T-helper 1 cell treated with Interleukin-12 subunit alpha and Interleukin-12 subunit beta and Interleukin-4 antibody, amounts not matched to agents 30 ng/mL and 1 ng/mL, for 36 hours (primary cell): ENCODE measurements at regions not wholly inside any gene's neighbourhood (a gene's known extent, or its start where the extent isn't known, plus 50 kb on each side); places are given as distances from the start of the nearest gene placed in this dataset.

Experiments used
- intact Hi-C: fragments of 100-400 bp; cut with micrococcal nuclease; formaldehyde crosslinking; loops from one replicate; pipeline ENCODE4 v1.15.1; 2024

- intact Hi-C loops: no loop called here
These were observed 129.1 kb upstream of the SEMA6D start for GRCh38 chr15:47587940-47588802.

DNA sequence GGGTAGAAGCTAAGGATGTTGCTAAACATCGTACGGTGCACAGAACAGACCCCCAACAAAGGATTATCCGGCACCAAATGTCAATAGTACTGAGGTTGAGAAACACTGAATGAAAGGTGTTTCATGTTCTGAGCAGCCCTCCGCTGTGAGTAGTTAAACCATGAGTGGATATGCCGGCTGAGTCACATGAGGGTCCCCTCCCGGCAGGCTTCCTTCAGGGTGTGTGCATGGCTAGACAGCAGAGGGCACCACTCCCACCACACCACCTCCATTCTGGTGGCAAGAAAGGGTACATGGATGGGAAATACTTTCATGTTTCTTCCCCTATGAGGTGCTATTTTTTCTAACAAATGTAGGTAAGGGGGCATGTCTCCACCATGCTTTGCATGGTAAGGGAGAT is 128.3 kb upstream of the SEMA6D start:
- intact Hi-C loops: no loop called here

GRCh38 chr15:47598996-47599395 is 118.3 kb upstream of the SEMA6D start:
- intact Hi-C loops: no loop called here

GRCh38 chr15:47599806-47600205 is 117.5 kb upstream of the SEMA6D start:
- intact Hi-C loops: no loop called here

GRCh38 chr15:47602121-47602520 is 115.2 kb upstream of the SEMA6D start:
- intact Hi-C loops: no loop called here

DNA sequence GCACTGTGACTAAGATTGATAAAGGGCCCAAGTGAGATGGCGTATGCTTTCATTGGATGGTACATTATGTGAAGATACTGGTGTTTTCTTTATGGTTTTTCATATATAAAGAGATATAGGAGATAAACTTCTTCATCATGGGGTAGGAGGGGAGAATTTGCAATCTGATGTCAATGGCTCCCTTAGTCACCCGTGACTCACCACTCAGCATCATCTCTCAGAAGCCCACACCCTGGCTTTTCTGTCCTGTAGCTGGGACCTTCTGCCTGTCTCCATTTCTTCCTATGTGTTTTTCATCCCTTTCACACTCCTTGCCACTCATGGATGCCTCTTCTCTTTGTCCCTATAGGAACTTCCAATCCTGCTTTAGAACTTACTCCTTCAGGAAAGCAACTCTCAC is 114.3 kb upstream of the SEMA6D start:
- intact Hi-C loops: no loop called here

DNA sequence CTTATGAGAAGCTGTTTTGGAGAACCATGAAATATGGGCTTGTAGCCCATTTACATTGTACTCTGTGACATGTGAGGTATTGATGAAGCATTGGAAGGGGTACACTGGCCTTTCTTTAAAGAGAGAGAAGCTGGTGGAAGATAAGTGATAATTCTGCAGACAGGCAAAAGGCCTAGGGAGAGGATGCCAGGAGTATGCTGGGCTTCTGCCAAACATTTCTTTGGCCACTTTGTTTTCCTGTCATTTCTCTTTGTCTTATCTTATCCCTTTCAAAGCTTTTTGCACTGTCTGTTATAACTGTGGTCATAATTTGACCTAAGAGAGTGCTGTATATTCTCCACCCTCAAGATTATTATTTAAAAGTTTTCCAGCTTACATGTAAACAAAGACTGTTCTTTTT is 109.6 kb upstream of the SEMA6D start:
- intact Hi-C loops: no loop called here

- intact Hi-C loops: no loop called here
These were observed 107.6 kb upstream of the SEMA6D start for GRCh38 chr15:47609693-47610092.

- intact Hi-C loops: no loop called here
These were observed 106.6 kb upstream of the SEMA6D start for GRCh38 chr15:47610736-47611135.

DNA sequence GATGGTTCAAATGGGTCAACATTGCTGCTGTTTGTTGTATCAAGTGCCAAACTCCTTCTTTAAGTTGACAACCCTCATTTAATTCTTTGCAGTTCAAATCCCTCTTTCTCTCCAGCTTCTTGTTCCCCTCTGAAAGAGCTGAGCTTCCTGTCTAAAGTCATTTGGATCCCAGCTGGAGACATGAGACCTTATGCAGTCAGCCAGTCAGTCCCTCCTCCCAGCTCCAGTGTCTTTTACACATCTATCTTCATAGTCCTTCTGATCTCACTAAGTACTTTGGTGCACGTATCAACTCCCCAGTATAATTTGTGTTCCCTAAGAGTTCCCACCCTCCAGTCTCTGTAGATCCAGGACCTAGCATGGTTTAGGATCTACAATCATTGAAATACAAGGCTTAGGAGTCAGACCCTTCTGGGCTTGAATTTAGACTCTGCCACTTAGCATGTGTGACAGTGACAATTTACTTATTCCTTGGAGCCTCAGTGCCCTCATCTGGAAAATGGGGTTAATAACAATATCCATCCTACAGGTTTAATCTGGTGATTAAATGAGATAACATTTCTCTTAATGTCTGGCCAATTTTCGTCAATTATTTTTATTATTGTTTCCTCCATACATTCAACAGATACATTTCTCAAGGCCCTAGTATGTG is 102.8 kb upstream of the SEMA6D start:
- intact Hi-C loops: no loop called here

DNA sequence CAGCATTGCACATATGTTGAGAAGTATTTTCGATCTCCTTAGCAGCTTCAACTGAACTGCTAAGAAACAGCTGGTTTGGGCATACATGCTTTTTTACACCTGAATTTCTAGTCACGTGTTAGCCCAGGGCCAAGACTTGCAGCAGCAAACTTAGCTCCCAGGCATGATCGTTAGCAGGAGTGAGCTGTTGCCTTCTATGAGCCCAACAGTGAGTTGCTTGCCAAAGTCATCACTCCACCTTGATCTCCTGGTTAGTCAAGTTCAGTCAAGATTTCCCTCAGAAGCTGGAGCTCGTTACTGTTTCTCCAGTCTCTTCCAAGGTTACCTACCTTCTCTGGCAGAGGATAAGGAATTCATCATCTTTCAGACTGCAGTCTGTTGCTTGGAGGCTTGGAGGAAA is 100.4 kb upstream of the SEMA6D start:
- intact Hi-C loops: no loop called here

DNA sequence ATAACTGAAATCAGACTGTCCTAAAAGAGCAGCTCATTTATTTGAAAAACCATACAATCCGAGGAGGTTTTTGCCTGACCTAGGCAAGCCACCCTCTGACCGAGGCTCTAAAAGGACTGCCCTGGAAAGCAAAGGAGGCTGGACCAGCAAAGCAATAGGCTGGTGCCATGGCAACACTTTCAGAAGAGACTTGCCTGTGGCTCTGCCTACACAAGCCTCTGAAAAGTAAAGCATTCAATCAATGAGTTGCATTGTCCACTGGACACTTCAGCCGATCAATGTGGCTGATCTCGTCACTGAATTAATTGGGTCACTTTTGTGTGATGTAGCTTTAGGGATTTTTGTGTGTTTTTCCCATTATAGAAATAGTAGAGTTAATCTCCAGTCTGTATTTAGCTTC is 99.1 kb upstream of the SEMA6D start:
- intact Hi-C loops: no loop called here

DNA sequence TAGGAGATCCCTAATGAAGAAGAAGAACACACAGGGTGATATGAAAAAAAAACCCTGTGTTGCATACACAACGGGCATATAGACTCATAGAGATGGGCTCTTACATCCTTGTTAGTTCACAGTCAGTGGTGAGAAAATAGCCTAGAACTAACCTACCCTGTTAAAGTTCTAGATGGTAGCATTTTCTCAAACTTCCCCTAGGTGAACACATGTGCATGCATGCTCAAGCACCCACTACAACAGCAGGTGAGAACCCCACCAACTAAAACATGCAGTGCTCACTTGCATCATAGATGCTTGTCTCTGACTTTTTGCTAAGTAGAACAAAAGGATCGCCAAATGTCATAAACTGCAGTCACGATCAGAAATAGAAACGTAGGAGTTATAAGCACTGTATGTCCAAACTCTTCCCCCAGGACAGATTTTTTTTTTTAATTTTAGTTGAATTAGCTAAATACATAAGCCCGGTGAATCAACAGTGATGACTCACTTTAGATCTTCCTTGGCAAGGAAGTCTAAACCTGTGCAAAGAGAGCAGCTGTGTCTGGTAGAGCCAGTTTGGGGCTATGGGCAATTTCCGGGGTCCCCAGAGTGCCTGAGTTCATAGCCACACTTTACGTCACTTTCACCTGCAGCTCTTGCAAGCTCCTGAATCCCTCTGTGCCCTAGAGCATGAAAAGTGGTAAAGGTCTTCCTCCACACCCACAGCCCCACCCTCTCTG is 96.2 kb upstream of the SEMA6D start:
- intact Hi-C loops: no loop called here

DNA sequence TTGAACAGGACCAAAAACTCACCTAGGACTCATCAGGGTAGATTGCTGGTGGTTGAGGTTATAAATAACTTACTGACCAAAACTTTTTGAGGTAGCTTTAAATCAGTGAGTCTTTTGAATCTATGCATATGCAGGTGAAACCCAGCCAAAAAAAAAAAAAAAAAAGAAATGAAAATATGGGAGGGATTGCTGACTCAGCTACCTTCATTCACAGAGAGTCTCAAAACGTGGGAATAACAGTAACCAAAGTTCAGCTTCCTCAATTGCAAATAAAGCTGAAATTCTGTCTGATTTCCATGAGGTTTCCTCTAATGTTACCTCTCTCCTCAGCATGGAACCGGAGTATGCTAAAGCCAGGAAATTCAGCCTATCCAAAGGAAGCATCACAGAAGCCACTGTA is 95.2 kb upstream of the SEMA6D start:
- intact Hi-C loops: no loop called here

DNA sequence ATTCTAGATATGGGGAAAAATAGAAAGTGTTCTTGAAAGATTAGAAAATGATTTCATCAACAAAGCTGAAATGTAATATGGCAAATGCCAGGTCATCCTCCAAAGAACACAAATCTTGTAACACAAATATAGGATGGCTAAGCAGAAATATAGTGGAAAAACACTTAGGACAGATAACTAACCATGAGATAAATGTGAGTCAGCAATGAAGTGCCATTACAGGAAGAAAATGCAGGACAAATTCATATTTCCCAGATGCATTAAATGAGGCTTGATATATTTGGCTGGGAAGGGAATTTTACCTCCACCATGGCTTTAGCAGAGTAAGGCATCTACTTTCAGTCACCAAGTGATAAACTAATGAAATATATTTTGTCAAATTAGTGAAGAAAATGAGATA is 92.8 kb upstream of the SEMA6D start:
- intact Hi-C loops: no loop called here

DNA sequence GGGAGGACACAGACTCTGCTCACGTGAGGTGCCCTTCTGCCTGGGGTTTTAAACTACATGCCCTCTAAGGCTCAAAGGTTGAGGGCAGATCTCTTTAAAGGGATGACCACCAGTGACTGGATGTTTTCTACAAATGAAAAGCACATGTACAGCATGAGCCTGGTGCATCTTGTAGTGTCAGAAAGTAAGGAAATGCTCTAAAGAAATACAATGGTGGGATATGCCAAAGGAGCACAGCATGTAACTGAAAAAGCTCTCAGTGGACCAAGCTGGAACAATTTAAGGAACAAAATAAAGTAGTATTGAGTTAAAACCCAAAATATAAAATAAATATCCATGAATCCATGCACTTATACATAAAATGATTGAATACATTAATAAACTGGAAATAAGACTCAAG is 78.3 kb upstream of the SEMA6D start:
- intact Hi-C loops: no loop called here

- intact Hi-C loops: no loop called here
These were observed 77.2 kb upstream of the SEMA6D start for GRCh38 chr15:47640079-47640478.

GRCh38 chr15:47640901-47641300 is 76.4 kb upstream of the SEMA6D start:
- intact Hi-C loops: no loop called here

DNA sequence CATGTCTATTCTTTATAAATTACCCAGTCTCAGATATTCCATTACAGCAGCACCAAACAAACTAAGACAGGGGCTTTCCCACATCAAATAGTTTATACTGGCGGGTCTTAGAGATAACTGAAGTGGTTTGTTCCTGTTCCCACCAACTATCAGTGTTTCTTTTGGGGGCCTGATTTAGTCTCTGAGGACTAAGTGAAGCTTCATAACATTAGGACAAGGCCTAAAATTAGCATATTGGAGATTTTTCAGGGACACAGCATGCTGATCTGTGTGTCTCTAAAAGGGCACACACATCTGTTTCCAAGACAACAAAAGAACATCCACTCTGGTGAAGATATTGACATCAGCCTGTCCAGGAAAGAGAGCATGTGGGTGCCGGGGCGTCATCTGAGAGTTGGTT is 72.6 kb upstream of the SEMA6D start:
- intact Hi-C loops: no loop called here

GRCh38 chr15:47650564-47650963 is 66.7 kb upstream of the SEMA6D start:
- intact Hi-C loops: no loop called here

DNA sequence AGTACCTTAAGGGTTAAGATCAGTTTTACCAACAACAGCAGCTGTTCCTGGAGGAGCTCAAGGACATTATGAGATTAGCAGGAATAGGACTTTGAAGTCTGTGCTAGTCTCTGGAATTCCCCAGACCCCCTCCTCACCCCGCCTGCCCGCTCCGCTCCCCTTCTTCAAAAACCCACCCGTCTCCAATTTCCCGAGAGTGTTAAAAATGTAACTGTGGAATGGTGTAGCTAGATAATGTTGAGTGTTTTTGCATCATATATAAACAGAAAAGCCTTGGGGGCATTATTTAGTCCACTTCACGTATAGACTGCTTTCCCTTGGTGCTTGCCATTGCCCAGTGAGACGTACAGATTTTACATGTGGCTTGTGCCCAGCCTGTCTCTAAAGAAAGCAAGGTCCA is 65.0 kb upstream of the SEMA6D start:
- intact Hi-C loops: no loop called here

DNA sequence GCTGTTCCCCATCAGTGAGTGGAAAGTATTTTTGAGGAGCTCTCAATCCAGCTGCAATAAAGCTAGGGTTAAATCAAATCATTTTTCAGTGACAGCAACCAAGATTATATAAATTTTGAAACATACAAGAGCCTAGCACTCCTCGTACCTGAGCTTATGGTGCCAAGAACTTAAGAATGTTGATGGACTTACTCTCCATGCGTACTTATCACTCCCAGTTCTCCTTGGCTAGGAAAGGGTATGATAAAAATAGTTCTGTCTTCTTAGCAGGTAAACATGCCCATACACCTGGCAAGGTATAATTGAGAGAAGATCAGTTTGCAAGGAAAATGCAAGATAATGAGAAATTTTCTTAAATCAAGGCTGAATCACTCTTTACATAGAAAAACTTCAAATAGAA is 64.5 kb upstream of the SEMA6D start:
- intact Hi-C loops: no loop called here
